ENCODE measurements at regions not wholly inside any gene's neighbourhood (a gene's known extent, or its start where the extent isn't known, plus 50 kb on each side); places are given as distances from the start of the nearest gene placed in this dataset.
"Not testable (repeated sequence)": the region's sequence is repeated elsewhere in the genome, so short reads cannot be mapped to it uniquely, and the experiment has no call there.

- no peak for TF ChIP-seq CTCF (conservative IDR thresholded peaks at IDR 0.05; ENCODE audit: low read depth)
- H3K27ac ChIP-seq: no peak overlapping the region
- CTCF ChIA-PET: no interaction called here
- no peak for DNase-seq (ENCODE audit: low spot score)
- POLR2A ChIA-PET (ENCODE audit: low non-redundant PET): no interaction called here
Measured at GRCh38 chr1:47663286-47663685, 225.4 kb downstream of the FOXD2 start.

GRCh38 chr1:47664356-47664755 lies 226.5 kb downstream of the FOXD2 start:
- no peak for DNase-seq (ENCODE audit: low spot score)
- no peak for TF ChIP-seq CTCF (conservative IDR thresholded peaks at IDR 0.05; ENCODE audit: low read depth)
- ChIA-PET CTCF (no interaction called here), POLR2A (ENCODE audit: low non-redundant PET) (no interaction called here)
- no peak overlapping the region for H3K27ac ChIP-seq

- POLR2A ChIA-PET (ENCODE audit: low non-redundant PET); CTCF ChIA-PET; H3K27ac ChIP-seq; DNase-seq (ENCODE audit: low spot score): not testable (repeated sequence)
Measured at GRCh38 chr1:47664896-47665295, 227.1 kb downstream of the FOXD2 start.

- DNase-seq (ENCODE audit: low spot score): no peak
- POLR2A ChIA-PET (ENCODE audit: low non-redundant PET): no interaction called here
- no peak for TF ChIP-seq CTCF (conservative IDR thresholded peaks at IDR 0.05; ENCODE audit: low read depth)
- no peak overlapping the region for H3K27ac ChIP-seq
- CTCF ChIA-PET: no interaction called here
Measured at GRCh38 chr1:47669081-47669585, 231.3 kb downstream of the FOXD2 start.

GRCh38 chr1:47672622-47673021 lies 234.8 kb downstream of the FOXD2 start:
- CTCF ChIA-PET: interaction anchor here (0.7 kb wide), 1 partner anchor 92 kb away, joined by 5 read pairs; no protein-coding TSS in a partner anchor
- H3K27ac ChIP-seq: no peak overlapping the region
- TF ChIP-seq CTCF (conservative IDR thresholded peaks at IDR 0.05; ENCODE audit: low read depth): no peak
- DNase-seq (ENCODE audit: low spot score): no peak
- POLR2A ChIA-PET (ENCODE audit: low non-redundant PET): no interaction called here

GRCh38 chr1:47674189-47674588 lies 236.3 kb downstream of the FOXD2 start:
- TF ChIP-seq CTCF (conservative IDR thresholded peaks at IDR 0.05; ENCODE audit: low read depth): no peak
- POLR2A ChIA-PET (ENCODE audit: low non-redundant PET): no interaction called here
- no peak overlapping the region for H3K27ac ChIP-seq
- DNase-seq (ENCODE audit: low spot score): no peak
- CTCF ChIA-PET: no interaction called here

- no peak for TF ChIP-seq CTCF (conservative IDR thresholded peaks at IDR 0.05; ENCODE audit: low read depth)
- no peak for DNase-seq (ENCODE audit: low spot score)
- CTCF ChIA-PET: no interaction called here
- POLR2A ChIA-PET (ENCODE audit: low non-redundant PET): no interaction called here
- no peak overlapping the region for H3K27ac ChIP-seq
Measured at GRCh38 chr1:47675047-47675675, 237.3 kb downstream of the FOXD2 start.

Measured in RWPE1 (cell line).